GM12874 (cell line): ENCODE measurements at regions not wholly inside any gene's neighbourhood (a gene's known extent, or its start where the extent isn't known, plus 50 kb on each side); places are given as distances from the start of the nearest gene placed in this dataset.

Experiments used
- TF ChIP-seq, protein P1 (sequence below): IDR thresholded peaks from 2 replicates; pipeline ENCODE4 v1.5.1; 2011; ENCODE audit warnings: low read depth, mild to moderate bottlenecking, control low read depth, low read length, moderate library complexity; ENCODE audit not compliant: insufficient read depth

DNA sequence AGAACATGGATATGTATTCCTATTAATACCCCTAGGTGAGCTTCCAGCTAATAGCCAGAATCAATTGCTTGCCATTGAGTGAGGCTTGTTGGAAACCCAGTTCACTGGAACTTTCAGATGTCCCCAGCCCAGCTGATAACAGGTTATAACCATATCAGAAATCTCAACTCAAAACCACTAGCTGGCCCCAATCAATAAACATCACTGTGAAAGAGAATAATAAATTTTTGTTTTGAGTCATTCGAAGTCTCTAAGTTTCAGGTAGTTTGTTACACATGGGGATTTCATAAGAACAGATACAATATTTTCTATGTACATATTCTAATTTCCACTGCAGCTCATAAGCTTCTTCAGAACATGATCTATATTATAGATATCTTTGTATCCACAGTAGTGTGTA is 162.9 kb upstream of the SNX7 start:
- TF ChIP-seq, protein P1, sequence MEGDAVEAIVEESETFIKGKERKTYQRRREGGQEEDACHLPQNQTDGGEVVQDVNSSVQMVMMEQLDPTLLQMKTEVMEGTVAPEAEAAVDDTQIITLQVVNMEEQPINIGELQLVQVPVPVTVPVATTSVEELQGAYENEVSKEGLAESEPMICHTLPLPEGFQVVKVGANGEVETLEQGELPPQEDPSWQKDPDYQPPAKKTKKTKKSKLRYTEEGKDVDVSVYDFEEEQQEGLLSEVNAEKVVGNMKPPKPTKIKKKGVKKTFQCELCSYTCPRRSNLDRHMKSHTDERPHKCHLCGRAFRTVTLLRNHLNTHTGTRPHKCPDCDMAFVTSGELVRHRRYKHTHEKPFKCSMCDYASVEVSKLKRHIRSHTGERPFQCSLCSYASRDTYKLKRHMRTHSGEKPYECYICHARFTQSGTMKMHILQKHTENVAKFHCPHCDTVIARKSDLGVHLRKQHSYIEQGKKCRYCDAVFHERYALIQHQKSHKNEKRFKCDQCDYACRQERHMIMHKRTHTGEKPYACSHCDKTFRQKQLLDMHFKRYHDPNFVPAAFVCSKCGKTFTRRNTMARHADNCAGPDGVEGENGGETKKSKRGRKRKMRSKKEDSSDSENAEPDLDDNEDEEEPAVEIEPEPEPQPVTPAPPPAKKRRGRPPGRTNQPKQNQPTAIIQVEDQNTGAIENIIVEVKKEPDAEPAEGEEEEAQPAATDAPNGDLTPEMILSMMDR, result no peak

GRCh38 chr1:98497497-98497896 is 164.0 kb upstream of the SNX7 start:
- TF ChIP-seq, protein P1, result no peak

DNA sequence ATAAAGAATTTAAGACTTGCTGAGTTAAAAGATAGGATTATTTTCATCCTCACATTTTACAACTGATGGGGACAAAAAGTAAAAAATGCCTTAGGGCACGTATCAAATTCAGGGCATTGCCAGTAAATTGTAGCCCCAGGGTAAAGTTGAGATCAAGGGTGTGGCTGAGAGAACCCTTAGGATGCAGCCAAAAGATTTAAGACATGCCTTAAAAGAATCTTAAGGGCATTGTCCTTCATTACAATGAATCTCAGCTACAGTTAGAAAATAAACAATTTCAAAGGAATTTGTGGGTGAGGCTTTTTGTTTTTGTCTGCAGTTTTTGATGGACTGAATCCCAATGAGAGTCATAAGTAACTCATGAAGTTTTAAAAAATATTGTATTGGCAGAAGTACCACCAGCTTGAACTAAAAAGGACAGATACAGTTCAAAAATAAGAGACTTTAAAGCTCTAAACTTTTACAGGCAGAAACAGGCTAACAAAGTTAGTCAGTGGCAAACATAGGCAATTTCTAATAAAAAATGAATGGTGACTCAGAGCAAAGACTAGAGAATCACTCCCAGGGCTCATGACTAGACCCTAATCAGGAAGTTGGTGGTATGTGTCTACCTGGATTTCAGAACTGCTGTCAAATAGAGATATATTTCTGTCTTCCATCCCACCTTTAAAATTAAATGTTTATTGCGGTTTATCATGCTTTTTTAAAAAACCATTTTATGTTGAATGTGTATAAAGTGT is 165.1 kb upstream of the SNX7 start:
- TF ChIP-seq, protein P1, result no peak

- TF ChIP-seq, protein P1, result no peak
Observed at GRCh38 chr1:98493469-98493868, 168.1 kb upstream of the SNX7 start.

GRCh38 chr1:98490099-98490498 is 171.4 kb upstream of the SNX7 start:
- TF ChIP-seq, protein P1, result no peak

DNA sequence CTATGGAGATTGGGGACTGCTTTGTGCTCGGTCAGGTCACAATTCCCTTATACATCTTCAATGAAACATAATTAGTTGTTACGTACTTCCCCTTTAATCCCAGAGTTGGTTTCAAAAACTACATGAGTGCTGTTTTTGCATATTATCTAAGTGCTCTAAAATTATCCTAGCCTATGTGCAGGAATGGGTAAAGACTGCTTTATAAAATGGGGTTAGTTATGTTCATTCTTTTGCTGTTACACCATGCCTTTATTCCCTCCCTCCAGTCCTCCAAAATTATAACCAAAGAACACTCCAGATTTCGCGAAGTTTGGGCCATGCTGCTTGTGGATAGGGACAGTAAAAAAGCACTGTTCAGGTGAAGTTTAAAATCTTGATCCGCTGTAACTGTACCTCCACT is 173.9 kb upstream of the SNX7 start:
- TF ChIP-seq, protein P1, result no peak

- TF ChIP-seq, protein P1, result no peak
Observed at GRCh38 chr1:98482611-98483010, 178.9 kb upstream of the SNX7 start.
